Calu3 (cell line): ENCODE measurements at regions not wholly inside any gene's neighbourhood (a gene's known extent, or its start where the extent isn't known, plus 50 kb on each side); places are given as distances from the start of the nearest gene placed in this dataset.
"Not testable (repeated sequence)": the region's sequence is repeated elsewhere in the genome, so short reads cannot be mapped to it uniquely, and the experiment has no call there.

ENCODE experiments used
- BruUV-seq: library from RNA; stranded (reverse); fragments of 400-500 nt; replicated peaks from 2 replicates; lab custom pipeline; 2021; lab: Mats Ljungman, UMichigan
- CTCF ChIA-PET: fragments of 300-600 bp; sonication (Branson Sonifier 250); formaldehyde crosslinking; loops from one replicate; lab custom pipeline; 2022; ENCODE audit warnings: antibody characterized with exemption; lab: Charles Lee
- DNase-seq: peaks from one replicate; pipeline ENCODE4 v3.0.0; 2022
- H3K27ac Mint-ChIP-seq: one replicate; pipeline ENCODE4 v1.8.0; 2022; ENCODE audit warnings: mixed read lengths; ENCODE audit not compliant: unreplicated experiment
- H3K27me3 Mint-ChIP-seq: one replicate; pipeline ENCODE4 v1.8.0; 2022; ENCODE audit warnings: mixed read lengths; ENCODE audit not compliant: unreplicated experiment
- H3K36me3 Mint-ChIP-seq: one replicate; pipeline ENCODE4 v1.8.0; 2022; ENCODE audit warnings: mild to moderate bottlenecking, moderate library complexity, mixed read lengths; ENCODE audit not compliant: insufficient read depth, unreplicated experiment
- H3K4me1 Mint-ChIP-seq: one replicate; pipeline ENCODE4 v1.8.0; 2022; ENCODE audit warnings: mild to moderate bottlenecking, low read depth, mixed read lengths; ENCODE audit not compliant: unreplicated experiment
- H3K4me3 Mint-ChIP-seq: one replicate; pipeline ENCODE4 v1.8.0; 2022; ENCODE audit warnings: mild to moderate bottlenecking, low read depth, moderate library complexity, mixed read lengths; ENCODE audit not compliant: unreplicated experiment
- H3K9me3 Mint-ChIP-seq: one replicate; pipeline ENCODE4 v1.8.0; 2022; ENCODE audit warnings: low read depth, mixed read lengths; ENCODE audit not compliant: unreplicated experiment
- intact Hi-C: fragments of 100-400 bp; cut with micrococcal nuclease; formaldehyde crosslinking; loops from one replicate; pipeline ENCODE4 v1.10.0; 2022; ENCODE audit not compliant: unreplicated experiment
- TF ChIP-seq, protein P1 (sequence below): fragments of 200-600 bp; IDR thresholded peaks from one replicate; pipeline ENCODE4 v1.8.0; 2022; ENCODE audit warnings: antibody characterized with exemption; ENCODE audit not compliant: unreplicated experiment

DNA sequence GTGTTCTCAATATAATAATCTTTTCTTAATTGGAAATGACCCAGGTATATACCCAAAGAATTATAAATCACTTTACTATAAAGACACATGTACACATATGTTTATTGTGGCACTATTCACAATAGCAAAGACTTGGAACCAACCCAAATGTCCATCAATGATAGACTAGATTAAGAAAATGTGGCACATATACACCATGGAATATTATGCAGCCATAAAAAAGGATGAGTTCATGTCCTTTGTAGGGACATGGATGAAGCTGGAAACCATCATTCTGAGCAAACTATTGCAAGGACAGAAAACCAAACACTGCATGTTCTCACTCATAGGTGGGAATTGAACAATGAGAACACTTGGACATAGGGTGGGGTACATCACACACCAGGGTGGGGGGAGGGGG is 56.8 kb downstream of the SCGB2B2 start:
- H3K4me1 Mint-ChIP-seq, H3K36me3 Mint-ChIP-seq, H3K4me3 Mint-ChIP-seq, H3K9me3 Mint-ChIP-seq, DNase-seq, BruUV-seq, intact Hi-C loops, CTCF ChIA-PET, H3K27ac Mint-ChIP-seq, H3K27me3 Mint-ChIP-seq: not testable (repeated sequence)

DNA sequence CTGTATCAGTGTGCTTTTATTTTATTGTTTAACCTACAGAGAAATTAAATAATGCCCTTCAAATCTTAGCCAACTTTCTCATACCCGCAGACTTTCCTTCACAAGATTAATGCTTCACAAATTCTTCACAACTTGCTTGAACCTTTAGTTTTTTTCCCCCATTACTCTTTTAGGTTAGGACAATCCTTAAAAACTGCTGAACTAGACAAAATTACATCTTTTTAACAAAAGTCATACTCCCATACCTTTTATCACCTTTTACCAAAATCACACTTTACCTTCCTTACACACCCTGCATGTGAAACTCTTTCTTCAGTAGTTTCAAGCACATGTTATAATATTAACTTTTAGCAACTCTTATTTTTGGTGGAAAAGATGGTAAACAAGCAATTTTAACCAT is 58.5 kb downstream of the SCGB2B2 start:
- CTCF ChIA-PET, result no interaction called here
- H3K4me3 Mint-ChIP-seq, result no peak overlapping the region
- no peak overlapping the region for H3K27ac Mint-ChIP-seq
- no peaks in the 10 kb centered on the region for H3K4me1 Mint-ChIP-seq
- intact Hi-C loops, result no loop called here
- no peaks in the 10 kb centered on the region for H3K27me3 Mint-ChIP-seq
- TF ChIP-seq, protein P1, sequence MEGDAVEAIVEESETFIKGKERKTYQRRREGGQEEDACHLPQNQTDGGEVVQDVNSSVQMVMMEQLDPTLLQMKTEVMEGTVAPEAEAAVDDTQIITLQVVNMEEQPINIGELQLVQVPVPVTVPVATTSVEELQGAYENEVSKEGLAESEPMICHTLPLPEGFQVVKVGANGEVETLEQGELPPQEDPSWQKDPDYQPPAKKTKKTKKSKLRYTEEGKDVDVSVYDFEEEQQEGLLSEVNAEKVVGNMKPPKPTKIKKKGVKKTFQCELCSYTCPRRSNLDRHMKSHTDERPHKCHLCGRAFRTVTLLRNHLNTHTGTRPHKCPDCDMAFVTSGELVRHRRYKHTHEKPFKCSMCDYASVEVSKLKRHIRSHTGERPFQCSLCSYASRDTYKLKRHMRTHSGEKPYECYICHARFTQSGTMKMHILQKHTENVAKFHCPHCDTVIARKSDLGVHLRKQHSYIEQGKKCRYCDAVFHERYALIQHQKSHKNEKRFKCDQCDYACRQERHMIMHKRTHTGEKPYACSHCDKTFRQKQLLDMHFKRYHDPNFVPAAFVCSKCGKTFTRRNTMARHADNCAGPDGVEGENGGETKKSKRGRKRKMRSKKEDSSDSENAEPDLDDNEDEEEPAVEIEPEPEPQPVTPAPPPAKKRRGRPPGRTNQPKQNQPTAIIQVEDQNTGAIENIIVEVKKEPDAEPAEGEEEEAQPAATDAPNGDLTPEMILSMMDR, result no peak
- H3K9me3 Mint-ChIP-seq, result peaks cover 12% of the 10 kb centered on the region
- no peak for DNase-seq
- H3K36me3 Mint-ChIP-seq, result no peaks in the 10 kb centered on the region
- no TSS peak for BruUV-seq

DNA sequence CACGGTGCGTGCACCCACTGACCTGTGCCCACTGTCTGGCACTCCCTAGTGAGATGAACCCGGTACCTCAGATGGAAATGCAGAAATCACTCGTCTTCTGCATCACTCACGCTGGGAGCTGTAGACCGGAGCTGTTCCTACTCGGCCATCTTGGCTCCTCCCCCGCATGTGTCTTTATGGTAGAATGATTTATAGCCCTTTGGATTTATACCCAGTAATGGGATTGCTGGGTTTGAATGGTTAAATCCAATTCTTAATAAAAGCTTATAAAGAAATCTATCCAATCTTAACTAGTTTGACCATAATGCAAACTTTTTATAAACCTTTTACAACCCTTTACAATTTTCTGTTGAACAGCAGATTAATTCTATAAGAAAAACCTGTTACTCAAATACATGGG is 59.0 kb downstream of the SCGB2B2 start:
- peaks cover 13% of the 10 kb centered on the region for H3K9me3 Mint-ChIP-seq
- DNase-seq, H3K27ac Mint-ChIP-seq, H3K4me1 Mint-ChIP-seq, H3K27me3 Mint-ChIP-seq, BruUV-seq, H3K36me3 Mint-ChIP-seq, CTCF ChIA-PET, intact Hi-C loops, H3K4me3 Mint-ChIP-seq: not testable (repeated sequence)

DNA sequence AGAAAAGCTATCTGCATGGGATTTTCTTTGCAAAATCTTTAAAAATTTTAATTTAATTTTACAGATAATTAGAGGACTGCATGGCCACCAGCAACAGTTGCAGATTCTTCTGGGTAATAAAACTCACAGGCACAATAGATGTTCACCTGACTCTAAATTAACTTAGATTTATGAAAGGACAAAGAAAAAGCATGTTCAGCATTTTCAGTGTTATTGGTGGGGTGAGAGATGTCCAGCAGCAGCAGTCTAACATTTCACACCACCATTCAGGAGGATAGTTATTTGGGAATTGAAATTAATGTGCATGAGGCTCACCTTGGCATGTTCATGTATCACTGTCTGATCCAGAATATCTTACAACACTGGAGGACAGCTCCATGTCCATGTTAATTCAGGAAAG is 74.0 kb downstream of the SCGB2B2 start:
- Mint-ChIP-seq H3K27me3 (no peaks in the 10 kb centered on the region), H3K4me1 (no peaks in the 10 kb centered on the region), H3K4me3 (no peak overlapping the region), H3K27ac (no peak overlapping the region), H3K9me3 (peaks cover 3% of the 10 kb centered on the region), H3K36me3 (no peaks in the 10 kb centered on the region)
- intact Hi-C loops, result no loop called here
- no TSS peak for BruUV-seq
- CTCF ChIA-PET, result no interaction called here
- TF ChIP-seq, protein P1, result no peak
- no peak for DNase-seq

DNA sequence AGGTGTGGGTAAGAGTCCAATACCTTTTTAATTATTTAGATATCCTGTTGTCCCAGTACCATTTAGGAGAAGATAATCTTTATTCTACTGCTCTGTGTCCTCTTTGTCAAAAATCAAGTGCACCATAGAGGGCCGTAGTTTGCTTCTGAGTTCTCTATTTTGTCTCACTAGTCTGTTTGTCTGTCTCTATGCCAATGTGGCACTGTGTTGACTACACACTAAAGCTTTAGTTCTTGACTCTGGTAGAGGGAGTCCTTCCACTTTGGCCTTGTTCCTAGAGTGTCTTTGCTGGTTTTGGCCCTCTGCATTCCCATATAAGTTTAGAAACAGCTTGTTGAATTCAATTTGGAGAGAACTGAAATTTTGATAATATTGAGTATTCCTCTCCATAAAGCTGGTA is 75.9 kb downstream of the SCGB2B2 start:
- DNase-seq, result no peak
- Mint-ChIP-seq H3K4me3 (no peak overlapping the region), H3K27me3 (no peaks in the 10 kb centered on the region), H3K27ac (no peak overlapping the region), H3K4me1 (no peaks in the 10 kb centered on the region), H3K36me3 (no peaks in the 10 kb centered on the region), H3K9me3 (no peaks in the 10 kb centered on the region)
- CTCF ChIA-PET, result no interaction called here
- TF ChIP-seq, protein P1, result no peak
- intact Hi-C loops, result no loop called here
- BruUV-seq, result no TSS peak
